ENCODE measurements at regions not wholly inside any gene's neighbourhood (a gene's known extent, or its start where the extent isn't known, plus 50 kb on each side); places are given as distances from the start of the nearest gene placed in this dataset.

GRCh38 chr11:28713850-28714249, 605.7 kb downstream of the METTL15 start:
- Histone ChIP-seq H3K27ac (replicated peaks) (no peak overlapping the region), H3K4me3 (replicated peaks; ENCODE audit: insufficient read depth, low read length) (no peak overlapping the region), H3K27me3 (ENCODE audit: insufficient read depth, poor library complexity, severe bottlenecking) (no peaks in the 10 kb centered on the region)
- DNase-seq (ENCODE audit: low read depth in 1 of 2, low spot score in 1 of 2): no peak
- no peak for TF ChIP-seq REST (IDR thresholded peaks at IDR 0.05; ENCODE audit: insufficient replicate concordance, low read depth)
- no peak for TF ChIP-seq SPI1 (IDR thresholded peaks at IDR 0.05; ENCODE audit: borderline replicate concordance, low read depth)
- TF ChIP-seq POLR2AphosphoS5 (IDR thresholded peaks at IDR 0.05; ENCODE audit: low read depth): no peak
- no peak for TF ChIP-seq GABPA (IDR thresholded peaks at IDR 0.05; ENCODE audit: low read depth)
- no peak for TF ChIP-seq CTCF (IDR thresholded peaks at IDR 0.05; ENCODE audit: insufficient read depth, low read length)

- Histone ChIP-seq H3K27me3 (ENCODE audit: insufficient read depth, poor library complexity, severe bottlenecking) (no peaks in the 10 kb centered on the region), H3K4me3 (replicated peaks; ENCODE audit: insufficient read depth, low read length) (no peak overlapping the region), H3K27ac (replicated peaks) (no peak overlapping the region)
- DNase-seq (ENCODE audit: low read depth in 1 of 2, low spot score in 1 of 2): no peak
- no peak for TF ChIP-seq POLR2AphosphoS5 (IDR thresholded peaks at IDR 0.05; ENCODE audit: low read depth)
- TF ChIP-seq CTCF (IDR thresholded peaks at IDR 0.05; ENCODE audit: insufficient read depth, low read length): no peak
- no peak for TF ChIP-seq GABPA (IDR thresholded peaks at IDR 0.05; ENCODE audit: low read depth)
- TF ChIP-seq SPI1 (IDR thresholded peaks at IDR 0.05; ENCODE audit: borderline replicate concordance, low read depth): no peak
- TF ChIP-seq REST (IDR thresholded peaks at IDR 0.05; ENCODE audit: insufficient replicate concordance, low read depth): no peak
Observed at GRCh38 chr11:28708075-28708474, 599.9 kb downstream of the METTL15 start.

GRCh38 chr11:28704801-28705200, 596.6 kb downstream of the METTL15 start:
- peaks cover 5% of the 10 kb centered on the region for H3K27me3 ChIP-seq (ENCODE audit: insufficient read depth, poor library complexity, severe bottlenecking)
- H3K27ac ChIP-seq (replicated peaks): no peak overlapping the region
- no peak overlapping the region for H3K4me3 ChIP-seq (replicated peaks; ENCODE audit: insufficient read depth, low read length)
- TF ChIP-seq GABPA (IDR thresholded peaks at IDR 0.05; ENCODE audit: low read depth) (no peak), REST (IDR thresholded peaks at IDR 0.05; ENCODE audit: insufficient replicate concordance, low read depth) (no peak), POLR2AphosphoS5 (IDR thresholded peaks at IDR 0.05; ENCODE audit: low read depth) (no peak), CTCF (IDR thresholded peaks at IDR 0.05; ENCODE audit: insufficient read depth, low read length) (no peak), SPI1 (IDR thresholded peaks at IDR 0.05; ENCODE audit: borderline replicate concordance, low read depth) (no peak)
- no peak for DNase-seq (ENCODE audit: low read depth in 1 of 2, low spot score in 1 of 2)

All from HL-60 (cell line).